NB4 (cell line): ENCODE measurements at regions not wholly inside any gene's neighbourhood (a gene's known extent, or its start where the extent isn't known, plus 50 kb on each side); places are given as distances from the start of the nearest gene placed in this dataset.
"Not testable (repeated sequence)": the region's sequence is repeated elsewhere in the genome, so short reads cannot be mapped to it uniquely, and the experiment has no call there.

Experiments used
- DNase-seq: peaks from one replicate; pipeline ENCODE4 v3.0.0; 2010; ENCODE audit warnings: low read depth
- H3K4me3 ChIP-seq: one replicate; pipeline ENCODE4 v1.5.1; 2011; ENCODE audit warnings: mild to moderate bottlenecking, low read depth, low read length, moderate library complexity
- MYC ChIP-seq: IDR thresholded peaks from 2 replicates; pipeline ENCODE4 v1.6.1; 2011; ENCODE audit warnings: low read depth, low read length
- POLR2A ChIP-seq: IDR thresholded peaks from 2 replicates; pipeline ENCODE4 v1.6.1; 2011; ENCODE audit warnings: mild to moderate bottlenecking; ENCODE audit not compliant: insufficient read length; ENCODE audit errors: extremely low read depth
- TF ChIP-seq, protein P1 (sequence below): IDR thresholded peaks from 2 replicates; pipeline ENCODE4 v1.6.1; 2011; ENCODE audit warnings: low read depth, low read length
- TF ChIP-seq, protein P2 (sequence below): IDR thresholded peaks from one replicate; pipeline ENCODE4 v1.5.1; 2012; ENCODE audit warnings: low read depth, low read length

DNA sequence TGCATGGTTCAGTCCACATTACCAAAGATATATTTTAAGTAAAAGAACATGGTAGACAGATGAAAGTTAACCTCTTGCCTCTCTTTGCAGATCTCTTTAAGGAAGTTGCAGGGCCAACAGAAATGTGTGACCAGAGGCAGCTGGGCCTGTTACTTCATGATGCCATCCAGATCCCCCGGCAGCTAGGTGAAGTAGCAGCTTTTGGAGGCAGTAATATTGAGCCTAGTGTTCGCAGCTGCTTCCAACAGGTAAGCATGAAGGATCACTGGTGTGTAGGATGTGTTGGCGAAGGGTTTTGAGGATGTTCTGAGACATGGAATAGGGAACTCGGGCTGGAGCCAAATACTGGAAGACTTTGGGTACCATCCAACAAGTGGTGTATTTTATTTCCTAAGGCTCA, 508.6 kb downstream of the UTRN start:
- TF ChIP-seq, protein P1, sequence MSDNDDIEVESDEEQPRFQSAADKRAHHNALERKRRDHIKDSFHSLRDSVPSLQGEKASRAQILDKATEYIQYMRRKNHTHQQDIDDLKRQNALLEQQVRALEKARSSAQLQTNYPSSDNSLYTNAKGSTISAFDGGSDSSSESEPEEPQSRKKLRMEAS = no peak
- TF ChIP-seq, protein P2, sequence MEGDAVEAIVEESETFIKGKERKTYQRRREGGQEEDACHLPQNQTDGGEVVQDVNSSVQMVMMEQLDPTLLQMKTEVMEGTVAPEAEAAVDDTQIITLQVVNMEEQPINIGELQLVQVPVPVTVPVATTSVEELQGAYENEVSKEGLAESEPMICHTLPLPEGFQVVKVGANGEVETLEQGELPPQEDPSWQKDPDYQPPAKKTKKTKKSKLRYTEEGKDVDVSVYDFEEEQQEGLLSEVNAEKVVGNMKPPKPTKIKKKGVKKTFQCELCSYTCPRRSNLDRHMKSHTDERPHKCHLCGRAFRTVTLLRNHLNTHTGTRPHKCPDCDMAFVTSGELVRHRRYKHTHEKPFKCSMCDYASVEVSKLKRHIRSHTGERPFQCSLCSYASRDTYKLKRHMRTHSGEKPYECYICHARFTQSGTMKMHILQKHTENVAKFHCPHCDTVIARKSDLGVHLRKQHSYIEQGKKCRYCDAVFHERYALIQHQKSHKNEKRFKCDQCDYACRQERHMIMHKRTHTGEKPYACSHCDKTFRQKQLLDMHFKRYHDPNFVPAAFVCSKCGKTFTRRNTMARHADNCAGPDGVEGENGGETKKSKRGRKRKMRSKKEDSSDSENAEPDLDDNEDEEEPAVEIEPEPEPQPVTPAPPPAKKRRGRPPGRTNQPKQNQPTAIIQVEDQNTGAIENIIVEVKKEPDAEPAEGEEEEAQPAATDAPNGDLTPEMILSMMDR = no peak
- TF ChIP-seq POLR2A = no peak
- TF ChIP-seq MYC = no peak
- no peak for DNase-seq
- no peak overlapping the region for H3K4me3 ChIP-seq

DNA sequence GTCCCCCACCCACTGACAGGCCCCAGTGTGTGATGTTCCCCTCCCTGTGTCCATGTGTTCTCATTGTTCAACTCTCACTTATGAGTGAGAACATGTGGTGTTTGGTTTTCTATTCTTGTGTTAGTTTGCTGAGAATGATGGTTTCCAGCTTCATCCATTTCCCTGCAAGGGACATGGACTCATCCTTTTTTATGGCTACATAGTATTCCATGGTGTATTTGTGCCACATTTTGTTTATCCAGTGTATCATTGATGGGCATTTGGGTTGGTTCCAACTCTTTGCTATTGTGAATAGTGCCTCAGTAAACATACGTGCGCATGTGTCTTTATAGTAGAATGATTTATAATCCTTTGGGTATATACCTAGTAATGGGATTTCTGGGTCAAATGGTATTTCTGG, 509.9 kb downstream of the UTRN start:
- not testable (repeated sequence) for H3K4me3 ChIP-seq, DNase-seq

DNA sequence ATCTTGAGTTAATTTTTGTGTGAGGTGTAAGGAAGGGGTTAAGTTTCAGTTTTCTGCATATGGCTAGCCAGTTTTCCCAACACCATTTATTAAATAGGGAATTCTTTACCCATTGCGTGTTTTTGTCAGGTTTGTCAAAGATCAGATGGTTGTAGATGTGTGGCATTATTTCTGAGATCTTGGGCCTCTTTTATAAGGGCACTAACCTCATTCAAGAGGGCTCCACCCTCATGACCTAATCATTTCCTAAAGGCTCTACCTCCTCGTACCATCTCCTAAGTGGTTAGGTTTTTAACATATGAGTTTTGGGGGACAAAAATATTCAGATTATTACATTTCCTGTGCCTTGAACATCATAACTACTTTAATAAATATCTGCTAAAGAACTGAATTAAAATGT, 510.9 kb downstream of the UTRN start:
- TF ChIP-seq, protein P2 = no peak
- TF ChIP-seq, protein P1 = no peak
- TF ChIP-seq POLR2A (no peak), MYC (no peak)
- DNase-seq = no peak
- no peak overlapping the region for H3K4me3 ChIP-seq

DNA sequence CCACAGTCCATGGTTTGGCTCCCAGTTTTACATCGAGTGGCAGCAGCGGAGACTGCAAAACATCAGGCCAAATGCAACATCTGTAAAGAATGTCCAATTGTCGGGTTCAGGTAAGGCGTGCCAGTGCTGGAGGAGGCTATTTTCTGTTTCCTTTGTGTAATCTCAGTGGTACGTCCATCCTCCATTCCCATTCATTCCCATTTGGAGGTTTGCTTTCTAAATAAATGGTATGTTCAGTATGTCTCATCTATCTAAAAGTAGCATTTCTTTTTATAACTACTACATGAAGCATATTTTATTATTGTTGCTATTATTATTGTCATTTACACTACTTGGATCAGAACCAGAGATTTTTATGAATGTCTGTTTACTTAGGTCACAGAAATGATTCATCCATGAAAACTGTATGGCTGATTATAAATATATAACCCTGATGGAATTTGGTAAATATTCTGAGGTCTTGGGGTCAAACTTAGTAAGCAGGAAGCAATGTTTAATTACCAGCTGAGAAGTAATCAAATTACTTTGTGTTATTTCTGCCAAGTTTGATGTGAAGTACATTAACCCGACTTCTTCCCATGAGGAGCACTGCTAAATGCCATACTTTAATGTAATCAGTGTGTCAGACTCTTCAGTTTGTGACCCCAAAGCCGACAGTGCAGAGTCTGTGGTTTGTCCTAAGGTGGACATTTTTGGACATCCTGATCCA, 512.9 kb downstream of the UTRN start:
- no peak overlapping the region for H3K4me3 ChIP-seq
- TF ChIP-seq MYC = no peak
- TF ChIP-seq, protein P2 = no peak
- TF ChIP-seq, protein P1 = no peak
- no peak for TF ChIP-seq POLR2A
- no peak for DNase-seq

DNA sequence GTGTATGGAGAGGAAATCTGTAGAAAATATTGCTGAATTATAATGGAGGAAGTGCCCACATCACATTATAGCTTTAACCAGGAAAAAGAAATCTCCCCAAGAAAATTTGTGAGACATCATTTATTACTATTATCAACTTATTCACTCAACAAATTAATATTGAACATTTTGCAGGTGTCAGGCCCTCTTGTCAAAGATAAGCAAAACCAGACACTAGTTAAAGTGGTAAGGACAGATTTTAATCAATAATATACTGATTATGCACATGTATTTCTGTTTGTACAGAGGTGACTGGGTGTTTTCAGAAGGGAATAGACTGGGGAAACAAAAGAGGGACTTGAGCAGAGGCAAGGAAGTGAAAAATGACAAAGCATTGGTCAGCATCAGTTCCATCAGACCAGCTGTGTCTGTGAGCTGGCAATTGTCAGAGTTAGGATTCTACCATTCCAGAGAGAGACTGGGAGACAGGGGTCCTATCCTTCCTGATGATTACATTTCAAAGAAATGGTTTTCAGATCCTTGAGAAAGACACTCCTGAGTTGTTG, 519.2 kb downstream of the UTRN start:
- TF ChIP-seq, protein P1 = no peak
- TF ChIP-seq, protein P2 = no peak
- TF ChIP-seq MYC = no peak
- TF ChIP-seq POLR2A = no peak
- H3K4me3 ChIP-seq = no peak overlapping the region
- DNase-seq = no peak

DNA sequence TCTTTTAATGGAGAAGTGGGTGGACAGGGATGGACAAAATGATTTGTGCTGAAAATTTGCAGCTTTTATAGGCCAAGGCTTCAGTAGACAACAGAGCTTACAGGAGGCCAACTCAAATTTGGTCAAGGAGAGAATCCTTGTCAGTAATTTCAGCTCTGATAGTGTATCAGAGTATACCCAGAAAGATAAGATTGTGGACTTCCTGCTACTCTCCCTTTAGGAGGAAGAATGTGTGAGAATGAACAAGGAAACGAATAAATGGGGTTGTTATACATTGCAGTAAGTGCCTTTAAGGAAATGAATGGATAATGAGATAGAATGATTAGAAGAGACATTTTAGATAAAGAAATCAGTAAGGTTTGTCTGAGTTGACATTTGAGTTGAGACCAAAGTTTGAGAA, 519.9 kb downstream of the UTRN start:
- TF ChIP-seq, protein P2 = no peak
- TF ChIP-seq, protein P1 = no peak
- TF ChIP-seq MYC (no peak), POLR2A (no peak)
- no peak for DNase-seq

More for the DNA sequence above, 519.9 kb downstream of the UTRN start:
- no peak overlapping the region for H3K4me3 ChIP-seq
